ENCODE measurements at regions not wholly inside any gene's neighbourhood (a gene's known extent, or its start where the extent isn't known, plus 50 kb on each side); places are given as distances from the start of the nearest gene placed in this dataset.

GRCh38 chr18:34482204-34482603 is 227.9 kb upstream of the DTNA start:
- no peak for TF ChIP-seq CTCF (IDR thresholded peaks at IDR 0.05 in 2 of 3, conservative IDR thresholded peaks at IDR 0.05 in 1 of 3; ENCODE audit: control insufficient read depth in 2 of 3, extremely low read depth in 1 of 3, insufficient read depth in 1 of 3, low read depth in 3 of 3, low read length in 3 of 3)
- TF ChIP-seq BHLHE40 (IDR thresholded peaks at IDR 0.05; ENCODE audit: borderline replicate concordance in 1 of 2, low read depth in 2 of 2, low read length in 1 of 2), result no peak
- no peak for TF ChIP-seq SKIL (IDR thresholded peaks at IDR 0.05; ENCODE audit: low read depth, poor library complexity, severe bottlenecking)
- no peak for TF ChIP-seq CEBPZ (IDR thresholded peaks at IDR 0.05; ENCODE audit: low read depth, low read length)
- no peak for TF ChIP-seq MYC (IDR thresholded peaks at IDR 0.05; ENCODE audit: insufficient read depth, insufficient read length, insufficient replicate concordance, low read length, severe bottlenecking)

All from GM12878 (cell line).